Adrenal gland (tissue), 5 donors: ENCODE measurements at regions not wholly inside any gene's neighbourhood (a gene's known extent, or its start where the extent isn't known, plus 50 kb on each side); places are given as distances from the start of the nearest gene placed in this dataset.
"Not testable (repeated sequence)": the region's sequence is repeated elsewhere in the genome, so short reads cannot be mapped to it uniquely, and the experiment has no call there.

Source experiments
- CTCF ChIP-seq, 6 experiments: fragments of 450-650 bp in 4 of 6; fragments of 200-600 bp in 2 of 6; sonication (generic) in 1 of 6; IDR thresholded peaks; 1 replicate in 5 of 6; 2 replicates in 1 of 6; pipeline versions ENCODE4 v1.5.1 to v1.8.0; 2016 to 2021; ENCODE audit warnings: antibody characterized with exemption in 6 of 6, mild to moderate bottlenecking in 2 of 6, moderate library complexity in 1 of 6
- POLR2A ChIP-seq, 2 donors: fragments of 450-650 bp; IDR thresholded peaks; one replicate each; pipeline ENCODE4 v1.6.1; 2017; ENCODE audit warnings: antibody characterized with exemption in 2 of 2, mild to moderate bottlenecking in 2 of 2, moderate library complexity in 1 of 2
- donor health status: DM: no; HTN: no; CAD: no.

GRCh38 chr5:103736343-103736742 lies 173.8 kb upstream of the NUDT12 start:
- not testable (repeated sequence) for TF ChIP-seq CTCF, POLR2A (IDR thresholded peaks at IDR 0.05)
